ENCODE measurements at regions not wholly inside any gene's neighbourhood (a gene's known extent, or its start where the extent isn't known, plus 50 kb on each side); places are given as distances from the start of the nearest gene placed in this dataset.

DNA sequence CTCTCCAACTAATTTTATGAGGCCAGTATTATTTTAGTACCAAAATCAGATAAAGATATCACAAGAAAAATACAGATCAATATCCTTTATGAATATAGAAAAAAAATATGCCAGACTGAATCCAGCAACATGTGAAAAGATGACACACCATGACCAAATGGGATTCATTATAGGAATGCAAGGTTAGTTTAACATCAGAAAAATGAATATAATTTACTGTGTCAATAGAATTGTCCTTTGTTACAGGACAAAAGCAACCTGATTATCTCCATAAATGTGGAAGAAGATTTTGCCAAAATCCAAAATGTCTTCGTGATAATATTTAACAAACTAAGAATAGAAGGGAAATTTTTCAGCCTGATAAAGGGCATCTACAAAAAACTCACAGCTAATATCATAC, 66.4 kb upstream of the DAB2 start:
- no peak for DNase-seq

DNA sequence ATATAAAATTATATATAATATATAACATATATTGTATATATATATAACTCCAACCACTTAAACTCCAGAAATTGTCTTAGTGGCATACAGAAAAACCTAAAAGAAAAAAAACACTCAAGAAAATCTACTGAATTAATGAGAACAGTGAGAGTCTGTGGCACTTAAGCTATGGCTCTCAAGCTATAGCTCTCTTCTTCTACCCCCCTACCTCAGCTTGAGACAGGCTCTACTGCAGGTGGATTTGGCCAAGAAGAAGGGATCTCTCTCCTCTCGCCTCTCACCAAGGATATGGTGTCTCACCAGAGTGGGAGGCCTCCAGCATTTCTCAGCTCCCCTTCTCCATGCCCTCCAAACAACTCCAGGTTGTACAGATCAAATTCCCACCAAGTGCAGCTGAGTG, 64.5 kb upstream of the DAB2 start:
- DNase-seq = no peak

DNA sequence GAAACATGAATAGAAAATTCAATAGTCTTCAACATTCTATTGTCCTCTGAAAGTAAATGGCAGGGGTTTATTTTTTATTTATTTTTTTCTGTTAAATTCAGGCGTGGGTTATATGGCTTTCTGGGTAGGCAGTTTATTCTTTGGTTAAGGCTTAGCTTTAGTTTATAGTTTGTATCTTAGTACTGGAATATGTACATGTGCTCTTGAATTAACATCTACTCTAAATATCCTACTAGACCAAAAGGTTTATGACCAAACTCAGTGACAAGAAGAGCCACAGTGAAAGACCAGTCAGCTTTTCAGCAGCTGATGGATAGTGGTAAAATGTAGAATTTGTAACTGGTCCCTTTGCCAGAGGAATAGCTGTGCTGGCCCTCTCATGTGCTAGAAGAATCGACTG, 62.0 kb upstream of the DAB2 start:
- no peak for DNase-seq

DNA sequence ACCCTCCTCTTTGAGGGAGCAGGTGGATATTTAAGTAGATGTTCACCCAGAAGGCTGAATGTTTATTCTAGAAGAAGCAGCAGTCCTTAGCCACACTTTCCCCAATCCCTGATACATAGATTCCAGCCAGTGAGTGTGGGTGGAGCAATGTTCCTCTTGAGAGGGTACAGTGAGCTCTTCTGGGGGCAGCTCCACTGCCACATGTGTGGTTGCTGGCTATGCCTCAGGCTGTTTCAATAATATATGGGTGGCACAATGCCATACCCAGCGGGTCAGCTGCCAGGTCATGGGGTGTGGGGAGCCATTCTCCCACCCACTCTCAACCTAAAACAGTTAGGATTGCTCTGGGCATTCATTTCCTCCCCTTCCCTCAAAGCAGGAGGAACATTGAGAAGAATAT, 61.6 kb upstream of the DAB2 start:
- no peak for DNase-seq

DNA sequence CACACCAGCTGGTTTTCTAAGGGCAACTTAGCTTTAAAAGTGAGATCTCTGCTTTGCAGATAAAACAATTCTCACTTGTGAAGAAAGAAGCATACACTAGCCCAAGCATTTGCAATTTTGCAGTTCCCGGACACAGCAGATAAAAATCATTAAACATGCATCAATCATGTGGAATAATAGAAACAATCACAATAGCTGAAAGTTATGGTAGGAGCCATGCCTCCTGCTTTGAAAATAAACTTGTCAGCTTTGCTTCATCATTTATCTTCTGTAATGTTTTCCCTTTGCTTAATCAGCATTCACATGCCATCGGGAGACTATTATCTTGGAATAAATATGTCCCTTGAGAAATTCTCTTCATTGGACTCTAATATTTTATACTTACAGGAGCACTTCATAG, 60.3 kb upstream of the DAB2 start:
- DNase-seq = no peak

DNA sequence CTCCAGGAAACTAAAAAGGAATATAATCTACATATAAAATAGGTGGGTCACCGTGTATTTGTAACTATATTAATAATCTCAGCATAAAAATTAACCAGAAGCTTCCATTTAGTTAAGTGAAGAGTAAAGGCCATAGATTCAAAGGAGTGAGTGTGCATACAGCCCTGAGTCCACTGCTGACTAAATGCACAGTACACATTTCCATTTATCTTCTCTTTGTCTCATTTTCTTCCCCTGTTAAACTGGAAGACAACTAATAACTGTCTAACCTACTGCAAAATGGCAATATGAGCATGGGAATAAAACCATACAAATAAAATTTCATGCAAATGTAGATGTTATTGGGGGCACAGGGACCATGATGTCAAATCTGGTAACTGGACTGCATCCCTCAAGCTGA, 59.9 kb upstream of the DAB2 start:
- DNase-seq = no peak

DNA sequence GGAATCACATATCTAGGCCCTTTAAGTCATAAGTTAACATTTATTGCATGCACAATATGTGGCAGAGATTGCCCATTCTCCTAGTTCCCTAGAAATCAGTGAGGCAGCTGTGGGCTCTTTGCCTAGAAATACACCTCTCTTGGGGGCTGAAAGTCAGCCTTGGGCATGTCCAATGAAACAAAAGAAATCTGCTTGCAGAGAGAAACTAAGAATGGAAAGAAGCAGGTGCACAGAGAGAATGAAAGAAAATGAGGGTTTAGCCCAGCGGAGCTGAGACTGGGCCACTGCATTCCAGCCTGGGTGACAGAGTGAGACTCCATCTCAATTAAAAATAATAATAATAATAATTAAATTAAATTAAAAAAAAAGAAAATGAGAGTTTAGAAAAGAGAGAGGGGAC, 57.3 kb upstream of the DAB2 start:
- DNase-seq = no peak

DNA sequence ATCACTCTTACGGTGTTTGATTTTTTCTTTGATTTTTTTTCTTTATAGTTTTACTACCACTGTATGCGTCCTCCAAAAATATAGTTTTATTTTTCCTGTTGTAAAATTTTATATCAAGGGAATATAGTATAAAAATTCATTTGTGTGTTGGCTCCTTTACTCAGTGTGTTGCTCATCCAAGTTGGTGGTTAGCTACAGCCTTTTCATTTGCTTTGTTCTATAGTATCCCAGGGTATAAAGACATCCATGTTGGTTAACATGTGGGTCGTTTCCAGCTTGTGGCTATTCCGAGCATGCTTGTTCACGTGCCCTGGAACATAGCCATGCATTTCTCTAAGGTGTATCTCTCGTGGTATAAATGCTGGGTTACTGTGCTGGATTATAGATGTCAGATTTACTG, 54.8 kb upstream of the DAB2 start:
- no peak for DNase-seq

DNA sequence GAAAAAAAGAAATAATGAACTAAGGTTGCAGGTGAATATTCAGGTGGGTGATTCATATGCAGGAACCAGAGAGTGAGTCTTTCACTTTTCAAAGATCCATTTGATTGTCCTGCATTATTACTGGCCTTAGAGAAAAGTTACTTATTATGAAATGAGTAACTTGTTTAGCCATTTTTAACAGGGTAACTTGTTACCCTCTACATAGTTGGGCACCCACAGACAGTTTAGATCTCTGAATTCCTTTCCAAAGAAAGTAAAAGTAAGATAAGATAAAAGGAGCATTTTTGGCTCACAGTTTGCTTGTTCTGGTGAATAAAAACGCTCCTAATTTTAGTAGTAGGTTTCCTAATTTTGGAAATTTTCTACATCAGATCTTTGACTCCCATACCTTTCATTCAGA, 54.1 kb upstream of the DAB2 start:
- DNase-seq = no peak

DNA sequence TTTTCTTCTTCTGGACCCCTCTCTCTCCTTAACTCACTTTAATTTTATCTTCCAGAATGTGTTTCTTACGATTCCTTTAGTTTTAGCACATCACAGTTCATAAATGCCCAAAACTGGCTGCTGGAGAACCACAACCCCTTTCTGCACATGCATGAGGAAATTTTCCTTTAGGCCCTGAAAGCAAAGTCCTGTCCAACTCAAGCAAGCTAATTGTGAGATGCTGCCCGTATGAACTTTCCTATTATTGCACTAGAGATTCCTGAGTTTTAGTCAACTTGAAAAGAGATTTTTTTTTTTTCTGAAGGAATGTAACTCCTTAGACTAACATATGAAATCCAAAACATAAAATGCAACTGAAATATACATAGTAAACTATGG, 52.1 kb upstream of the DAB2 start:
- no peak for DNase-seq

DNA sequence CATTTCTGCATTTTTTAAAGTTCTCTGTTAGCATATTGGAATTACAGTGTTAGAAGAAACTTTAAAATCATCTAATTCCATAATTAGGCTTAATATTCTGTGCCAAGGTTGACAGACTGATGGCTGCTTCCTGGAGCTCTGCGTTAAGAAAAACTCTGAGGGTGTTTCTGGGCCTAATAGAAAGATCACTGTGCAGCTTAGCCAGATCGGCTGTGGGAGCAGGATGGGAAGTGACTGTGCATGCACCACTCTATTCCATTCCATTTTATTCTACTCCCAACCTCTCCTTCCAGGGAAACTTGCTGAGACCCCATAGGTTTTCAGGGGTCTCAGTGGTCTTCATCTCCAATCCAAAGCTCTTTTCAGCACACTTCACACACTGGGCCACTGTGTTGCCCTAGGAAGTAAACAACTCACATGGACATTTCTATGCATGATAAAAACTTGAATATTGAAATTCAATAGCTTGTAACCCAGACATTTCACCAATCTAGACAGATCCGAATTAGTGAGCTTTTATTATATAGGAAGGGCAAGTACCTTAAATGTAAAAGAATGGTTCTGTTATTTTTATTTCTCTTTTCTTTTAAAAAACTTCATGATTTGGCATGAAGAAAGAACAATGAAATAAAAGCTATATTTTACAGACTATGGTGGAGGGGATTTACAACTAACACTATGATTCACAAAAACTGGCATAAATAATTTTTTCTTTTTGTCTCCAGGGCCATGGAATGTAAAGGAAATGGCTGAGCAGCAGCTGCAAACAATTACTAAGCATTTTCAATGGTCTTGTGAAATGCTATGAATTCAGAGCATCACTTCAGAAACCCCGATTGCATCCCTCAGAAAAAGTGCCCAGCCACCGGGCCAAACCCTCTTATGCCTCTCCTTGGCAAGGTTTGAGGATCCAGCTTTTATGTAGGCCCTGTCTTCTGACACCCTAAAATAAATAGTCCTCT, 51.4 kb upstream of the DAB2 start:
- DNase-seq = no peak

DNA sequence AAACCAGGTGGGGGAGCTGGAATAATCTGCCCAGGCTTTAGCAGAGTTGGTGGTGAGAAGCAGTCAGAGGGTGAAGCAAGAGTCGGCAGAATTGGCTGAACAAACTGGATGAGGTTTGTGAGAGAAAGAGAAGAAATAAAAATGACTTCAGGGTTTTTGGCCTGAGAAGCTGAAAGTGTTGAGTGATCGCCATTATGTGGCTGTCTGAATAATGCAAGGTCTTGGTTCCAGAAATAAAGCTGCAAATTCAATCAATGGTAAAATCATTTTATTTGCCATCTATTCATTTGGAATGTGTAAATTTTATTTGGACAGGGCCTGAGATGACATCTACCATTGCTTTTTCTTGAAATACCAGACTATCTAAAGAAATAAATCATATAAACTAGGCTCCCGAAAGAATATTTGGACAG, 50.4 kb upstream of the DAB2 start:
- DNase-seq = no peak
